Lower lobe of right lung (tissue), 2 donors: ENCODE measurements at regions not wholly inside any gene's neighbourhood (a gene's known extent, or its start where the extent isn't known, plus 50 kb on each side); places are given as distances from the start of the nearest gene placed in this dataset.

Source experiments
- ATAC-seq, 2 donors: fragments of 200-7000 bp; cut with Tn5 transposase; one replicate each; pipeline ENCODE4 v1.9.1; 2020 to 2022; ENCODE audit warnings: mild to moderate bottlenecking in 2 of 2, moderate library complexity in 2 of 2
- DNase-seq: peaks from one replicate; pipeline ENCODE4 v3.0.0-alpha.2; 2020
- H3K27ac ChIP-seq: fragments of 200-600 bp; one replicate; pipeline ENCODE4 v1.8.0; 2022
- H3K27me3 ChIP-seq: fragments of 200-600 bp; one replicate; pipeline ENCODE4 v1.8.0; 2022; ENCODE audit warnings: low read depth
- H3K36me3 ChIP-seq: fragments of 200-600 bp; one replicate; pipeline ENCODE4 v1.8.0; 2022; ENCODE audit warnings: mild to moderate bottlenecking
- H3K4me1 ChIP-seq: fragments of 200-600 bp; one replicate; pipeline ENCODE4 v1.8.0; 2022
- H3K4me3 ChIP-seq: fragments of 200-600 bp; one replicate; pipeline ENCODE4 v1.8.0; 2022; ENCODE audit warnings: mild to moderate bottlenecking
- H3K9me3 ChIP-seq: fragments of 200-600 bp; one replicate; pipeline ENCODE4 v1.8.0; 2022
- CTCF ChIP-seq: fragments of 200-600 bp; IDR thresholded peaks from one replicate; pipeline ENCODE4 v1.8.0; 2022; ENCODE audit warnings: antibody characterized with exemption, mild to moderate bottlenecking
- intact Hi-C: fragments of 100-400 bp; cut with DNase I; formaldehyde crosslinking; loops from one replicate; pipeline ENCODE4 v1.11.0; 2022
- donor health status: DM: no; HTN: yes; CAD: no; lungs with severe emphysema.

GRCh38 chr10:120278069-120278468 is 179.0 kb upstream of the PLPP4 start:
- H3K4me1 ChIP-seq = no peaks in the 10 kb centered on the region
- no peaks in the 10 kb centered on the region for H3K36me3 ChIP-seq
- H3K27ac ChIP-seq = no peak overlapping the region
- H3K27me3 ChIP-seq = no peaks in the 10 kb centered on the region
- DNase-seq = no peak
- TF ChIP-seq CTCF = no peak
- no peaks in the 10 kb centered on the region for H3K9me3 ChIP-seq
- no peak for ATAC-seq
- intact Hi-C loops = no loop called here
- H3K4me3 ChIP-seq = no peak overlapping the region

- intact Hi-C loops = no loop called here
- no peaks in the 10 kb centered on the region for H3K9me3 ChIP-seq
- no peaks in the 10 kb centered on the region for H3K36me3 ChIP-seq
- TF ChIP-seq CTCF = no peak
- no peak overlapping the region for H3K27ac ChIP-seq
- no peak for DNase-seq
- no peak for ATAC-seq
- H3K4me1 ChIP-seq = no peaks in the 10 kb centered on the region
- H3K4me3 ChIP-seq = no peak overlapping the region
- H3K27me3 ChIP-seq = no peaks in the 10 kb centered on the region
Measured at GRCh38 chr10:120279196-120279595, 177.8 kb upstream of the PLPP4 start.

- ATAC-seq = no peak
- intact Hi-C loops = no loop called here
- Histone ChIP-seq H3K4me1 (no peaks in the 10 kb centered on the region), H3K27ac (no peak overlapping the region), H3K4me3 (no peak overlapping the region), H3K36me3 (no peaks in the 10 kb centered on the region), H3K9me3 (no peaks in the 10 kb centered on the region), H3K27me3 (no peaks in the 10 kb centered on the region)
- no peak for DNase-seq
- no peak for TF ChIP-seq CTCF
Measured at GRCh38 chr10:120282421-120282820, 174.6 kb upstream of the PLPP4 start.

GRCh38 chr10:120282846-120283492 is 174.1 kb upstream of the PLPP4 start:
- no peaks in the 10 kb centered on the region for H3K9me3 ChIP-seq
- H3K27ac ChIP-seq = no peak overlapping the region
- TF ChIP-seq CTCF = no peak
- no peaks in the 10 kb centered on the region for H3K4me1 ChIP-seq
- no peak for DNase-seq
- no peak for ATAC-seq
- intact Hi-C loops = no loop called here
- no peaks in the 10 kb centered on the region for H3K36me3 ChIP-seq
- H3K4me3 ChIP-seq = no peak overlapping the region
- H3K27me3 ChIP-seq = no peaks in the 10 kb centered on the region

GRCh38 chr10:120285408-120285807 is 171.6 kb upstream of the PLPP4 start:
- Histone ChIP-seq H3K9me3 (no peaks in the 10 kb centered on the region), H3K27ac (no peak overlapping the region), H3K36me3 (no peaks in the 10 kb centered on the region), H3K27me3 (no peaks in the 10 kb centered on the region), H3K4me3 (no peak overlapping the region), H3K4me1 (no peaks in the 10 kb centered on the region)
- ATAC-seq = no peak
- no peak for TF ChIP-seq CTCF
- intact Hi-C loops = no loop called here
- no peak for DNase-seq
